ENCODE measurements at regions not wholly inside any gene's neighbourhood (a gene's known extent, or its start where the extent isn't known, plus 50 kb on each side); places are given as distances from the start of the nearest gene placed in this dataset.

DNA sequence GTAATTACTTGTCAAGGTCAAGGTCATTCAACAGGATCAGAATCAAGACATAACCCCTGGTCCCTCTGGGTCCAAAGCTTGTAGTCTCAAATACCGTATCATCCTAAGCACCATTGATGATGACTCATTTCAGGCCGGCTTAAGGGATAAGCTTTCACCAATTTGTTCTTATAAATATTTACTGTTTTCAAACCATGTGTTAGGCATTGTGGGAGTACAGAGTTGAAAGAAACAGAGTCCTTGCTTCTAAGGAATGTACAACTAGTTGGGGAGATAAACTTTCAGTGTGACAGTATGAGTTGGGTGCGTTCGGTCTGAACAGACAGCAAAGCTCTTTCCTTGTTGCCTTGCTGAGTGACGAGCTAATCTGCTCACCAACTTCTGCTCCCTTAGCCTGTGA, 183.5 kb upstream of the MAF start:
- Histone ChIP-seq H2AK5ac (ENCODE audit: low read depth, low read length) (no peak overlapping the region), H3K18ac (ENCODE audit: low read length) (no peak overlapping the region), H3K27me3 (ENCODE audit: control insufficient read depth in 3 of 3, insufficient read depth in 3 of 3, low read depth in 1 of 3, low read length in 3 of 3) (no peaks in the 10 kb centered on the region), H3K4me1 (ENCODE audit: control insufficient read depth in 2 of 2, insufficient read depth in 1 of 2, low read depth in 1 of 2, low read length in 2 of 2) (no peaks in the 10 kb centered on the region), H3K23ac (ENCODE audit: low read depth, low read length, poor library complexity) (no peak overlapping the region), H3K27ac (replicated peaks; ENCODE audit: low read length) (no peak overlapping the region), H3K36me3 (replicated peaks in 1 of 2; ENCODE audit: control insufficient read depth in 2 of 2, insufficient read depth in 2 of 2, low read length in 2 of 2) (no peaks in the 10 kb centered on the region), H2BK5ac (ENCODE audit: low read length) (no peak overlapping the region), H3K79me1 (ENCODE audit: low read depth, low read length) (no peaks in the 10 kb centered on the region), H2AFZ (ENCODE audit: low read length) (no peak overlapping the region), H2BK120ac (ENCODE audit: low read depth, low read length) (no peak overlapping the region), H3K4me3 (ENCODE audit: low read length in 2 of 2) (no peak overlapping the region), H3K9ac (ENCODE audit: low read depth, low read length, poor library complexity) (no peak overlapping the region), H2BK15ac (ENCODE audit: low read length) (no peak overlapping the region), H3K4me2 (ENCODE audit: insufficient read depth, low read length, poor library complexity, severe bottlenecking) (no peak overlapping the region), H3K4ac (ENCODE audit: low read length) (no peak overlapping the region), H4K8ac (ENCODE audit: low read depth, low read length) (no peak overlapping the region), H4K91ac (ENCODE audit: low read depth, low read length, poor library complexity) (no peak overlapping the region), H2BK12ac (ENCODE audit: low read length) (no peak overlapping the region), H3K9me3 (replicated peaks in 1 of 2; ENCODE audit: control insufficient read depth in 2 of 2, insufficient read depth in 1 of 2, low read depth in 1 of 2, low read length in 2 of 2) (no peaks in the 10 kb centered on the region), H3K14ac (ENCODE audit: low read length) (no peak overlapping the region)
- DNase-seq (ENCODE audit: low spot score) = no peak
- no CpG with 5 or more reads among the region's 5 CpGs for WGBS, 2 donors (ENCODE audit: extremely low coverage in 2 of 2, insufficient read length in 2 of 2, insufficient replicate concordance in 1 of 2)

DNA sequence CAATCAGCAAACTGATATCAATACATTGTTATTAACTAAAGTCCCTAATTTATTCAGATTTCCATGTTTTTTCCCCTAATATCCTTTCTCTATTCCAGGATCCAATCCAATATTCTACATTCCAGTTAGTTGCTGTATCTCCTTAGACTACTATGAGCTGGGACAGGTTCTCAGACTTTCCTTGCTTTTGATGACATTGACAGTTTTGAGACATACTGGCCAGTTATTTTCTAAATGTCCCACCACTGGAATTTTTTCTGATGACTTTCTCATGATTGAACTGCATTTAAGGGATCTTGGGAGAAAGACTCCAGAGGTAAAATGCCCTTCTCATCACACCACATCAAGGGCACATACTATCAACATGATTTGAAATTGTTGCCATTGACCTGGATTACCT, 177.1 kb upstream of the MAF start:
- Histone ChIP-seq H4K8ac (ENCODE audit: low read depth, low read length) (no peak overlapping the region), H4K91ac (ENCODE audit: low read depth, low read length, poor library complexity) (no peak overlapping the region), H3K4ac (ENCODE audit: low read length) (no peak overlapping the region), H3K27ac (replicated peaks; ENCODE audit: low read length) (no peak overlapping the region), H3K4me2 (ENCODE audit: insufficient read depth, low read length, poor library complexity, severe bottlenecking) (no peak overlapping the region), H3K4me1 (ENCODE audit: control insufficient read depth in 2 of 2, insufficient read depth in 1 of 2, low read depth in 1 of 2, low read length in 2 of 2) (peaks cover 0 to 2% of the 10 kb centered on the region in 2 donors), H2AK5ac (ENCODE audit: low read depth, low read length) (no peak overlapping the region), H3K36me3 (replicated peaks in 1 of 2; ENCODE audit: control insufficient read depth in 2 of 2, insufficient read depth in 2 of 2, low read length in 2 of 2) (no peaks in the 10 kb centered on the region), H3K79me1 (ENCODE audit: low read depth, low read length) (no peaks in the 10 kb centered on the region), H2BK12ac (ENCODE audit: low read length) (no peak overlapping the region), H3K9me3 (replicated peaks in 1 of 2; ENCODE audit: control insufficient read depth in 2 of 2, insufficient read depth in 1 of 2, low read depth in 1 of 2, low read length in 2 of 2) (no peaks in the 10 kb centered on the region), H2BK5ac (ENCODE audit: low read length) (no peak overlapping the region), H3K4me3 (ENCODE audit: low read length in 2 of 2) (no peak overlapping the region), H2BK120ac (ENCODE audit: low read depth, low read length) (no peak overlapping the region), H3K27me3 (ENCODE audit: control insufficient read depth in 3 of 3, insufficient read depth in 3 of 3, low read depth in 1 of 3, low read length in 3 of 3) (peaks cover 0 to under 1% (median 0%) of the 10 kb centered on the region in 3 experiments), H2AFZ (ENCODE audit: low read length) (no peak overlapping the region), H3K14ac (ENCODE audit: low read length) (no peak overlapping the region), H3K9ac (ENCODE audit: low read depth, low read length, poor library complexity) (no peak overlapping the region), H3K18ac (ENCODE audit: low read length) (no peak overlapping the region), H3K23ac (ENCODE audit: low read depth, low read length, poor library complexity) (no peak overlapping the region), H2BK15ac (ENCODE audit: low read length) (no peak overlapping the region)
- DNase-seq (ENCODE audit: low spot score) = no peak

DNA sequence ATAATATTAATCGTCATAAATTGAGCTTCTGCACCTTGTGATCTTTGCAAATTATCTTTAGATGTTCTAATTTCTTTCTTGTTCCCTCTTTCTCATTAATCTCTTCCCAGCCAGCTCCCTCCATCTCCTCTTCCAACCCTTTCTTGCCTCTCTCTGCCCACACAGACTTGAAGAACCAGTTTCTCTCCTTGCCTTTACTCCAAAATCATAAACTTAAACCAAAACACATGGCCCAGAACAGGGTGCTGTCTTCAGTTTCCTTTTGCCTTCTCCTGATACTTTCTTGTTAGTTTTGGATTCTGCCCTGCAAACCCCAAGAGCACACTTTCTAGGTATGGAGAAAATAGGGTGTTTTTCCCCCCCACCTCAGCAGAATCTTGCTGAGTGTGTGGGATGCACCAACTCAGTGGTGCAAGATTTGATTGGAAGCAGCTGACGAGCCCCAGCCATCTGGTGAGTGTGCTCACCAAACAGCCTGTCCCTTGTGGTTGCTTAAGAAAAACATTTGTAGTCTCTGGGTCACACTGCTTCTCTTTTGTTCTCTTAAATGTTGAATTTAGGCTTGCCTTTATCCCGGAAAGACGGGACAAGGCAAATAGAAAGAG, 175.8 kb upstream of the MAF start:
- H3K27ac ChIP-seq (replicated peaks; ENCODE audit: low read length) = no peak overlapping the region
- no peak overlapping the region for H4K8ac ChIP-seq (ENCODE audit: low read depth, low read length)
- H2AK5ac ChIP-seq (ENCODE audit: low read depth, low read length) = no peak overlapping the region
- no peak overlapping the region for H3K4me3 ChIP-seq (ENCODE audit: low read length in 2 of 2)
- no peaks in the 10 kb centered on the region for H3K79me1 ChIP-seq (ENCODE audit: low read depth, low read length)
- H3K36me3 ChIP-seq (replicated peaks in 1 of 2; ENCODE audit: control insufficient read depth in 2 of 2, insufficient read depth in 2 of 2, low read length in 2 of 2) = no peaks in the 10 kb centered on the region
- DNase-seq (ENCODE audit: low spot score) = no peak
- WGBS, 2 donors (ENCODE audit: extremely low coverage in 2 of 2, insufficient read length in 2 of 2, insufficient replicate concordance in 1 of 2) = no CpG with 5 or more reads among the region's 4 CpGs
- H4K91ac ChIP-seq (ENCODE audit: low read depth, low read length, poor library complexity) = no peak overlapping the region
- H3K4me2 ChIP-seq (ENCODE audit: insufficient read depth, low read length, poor library complexity, severe bottlenecking) = no peak overlapping the region
- H2BK12ac ChIP-seq (ENCODE audit: low read length) = no peak overlapping the region
- H3K9ac ChIP-seq (ENCODE audit: low read depth, low read length, poor library complexity) = no peak overlapping the region
- H3K23ac ChIP-seq (ENCODE audit: low read depth, low read length, poor library complexity) = no peak overlapping the region
- H3K4me1 ChIP-seq (ENCODE audit: control insufficient read depth in 2 of 2, insufficient read depth in 1 of 2, low read depth in 1 of 2, low read length in 2 of 2) = peaks cover 0 to 2% of the 10 kb centered on the region in 2 donors
- no peak overlapping the region for H2BK15ac ChIP-seq (ENCODE audit: low read length)
- peak overlapping the region; percentile 12 for H2AFZ ChIP-seq (ENCODE audit: low read length)
- no peak overlapping the region for H3K18ac ChIP-seq (ENCODE audit: low read length)
- H3K4ac ChIP-seq (ENCODE audit: low read length) = no peak overlapping the region
- no peak overlapping the region for H2BK5ac ChIP-seq (ENCODE audit: low read length)
- no peak overlapping the region for H2BK120ac ChIP-seq (ENCODE audit: low read depth, low read length)
- H3K14ac ChIP-seq (ENCODE audit: low read length) = no peak overlapping the region
- no peaks in the 10 kb centered on the region for H3K9me3 ChIP-seq (replicated peaks in 1 of 2; ENCODE audit: control insufficient read depth in 2 of 2, insufficient read depth in 1 of 2, low read depth in 1 of 2, low read length in 2 of 2)
- peaks cover 0 to 8% (median 0%) of the 10 kb centered on the region in 3 experiments for H3K27me3 ChIP-seq (ENCODE audit: control insufficient read depth in 3 of 3, insufficient read depth in 3 of 3, low read depth in 1 of 3, low read length in 3 of 3)

DNA sequence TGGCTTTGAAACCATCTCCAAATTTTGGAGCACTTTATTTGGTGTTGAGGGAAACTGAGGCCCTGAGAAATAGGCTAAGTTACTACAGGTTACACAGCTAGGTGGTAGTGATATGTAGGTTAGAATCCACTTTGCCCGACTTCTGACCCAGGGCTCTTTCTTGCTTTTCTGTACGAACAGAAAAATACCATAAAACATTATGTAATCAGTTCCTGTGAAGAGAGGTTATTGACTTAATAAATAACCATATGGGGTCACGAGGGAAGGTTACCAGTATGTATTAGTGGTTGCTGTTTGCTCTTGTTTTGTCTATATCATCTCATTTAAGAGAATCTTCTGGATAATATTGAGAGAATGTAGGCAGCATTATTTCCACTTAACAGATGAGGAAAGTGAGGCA, 172.2 kb upstream of the MAF start:
- no peak for DNase-seq (ENCODE audit: low spot score)
- H4K91ac ChIP-seq (ENCODE audit: low read depth, low read length, poor library complexity) = no peak overlapping the region
- no peak overlapping the region for H2BK5ac ChIP-seq (ENCODE audit: low read length)
- H3K14ac ChIP-seq (ENCODE audit: low read length) = no peak overlapping the region
- H3K9ac ChIP-seq (ENCODE audit: low read depth, low read length, poor library complexity) = no peak overlapping the region
- no peak overlapping the region for H2BK15ac ChIP-seq (ENCODE audit: low read length)
- H3K36me3 ChIP-seq (replicated peaks in 1 of 2; ENCODE audit: control insufficient read depth in 2 of 2, insufficient read depth in 2 of 2, low read length in 2 of 2) = no peaks in the 10 kb centered on the region
- H3K27ac ChIP-seq (replicated peaks; ENCODE audit: low read length) = no peak overlapping the region
- H3K4ac ChIP-seq (ENCODE audit: low read length) = no peak overlapping the region
- H2AK5ac ChIP-seq (ENCODE audit: low read depth, low read length) = no peak overlapping the region
- H2AFZ ChIP-seq (ENCODE audit: low read length) = no peak overlapping the region
- no peak overlapping the region for H3K23ac ChIP-seq (ENCODE audit: low read depth, low read length, poor library complexity)
- H3K18ac ChIP-seq (ENCODE audit: low read length) = no peak overlapping the region
- no peak overlapping the region for H4K8ac ChIP-seq (ENCODE audit: low read depth, low read length)
- WGBS, 2 donors (ENCODE audit: extremely low coverage in 2 of 2, insufficient read length in 2 of 2, insufficient replicate concordance in 1 of 2) = no CpG with 5 or more reads among the region's 3 CpGs
- peaks cover 7 to 14% of the 10 kb centered on the region in 2 donors for H3K4me1 ChIP-seq (ENCODE audit: control insufficient read depth in 2 of 2, insufficient read depth in 1 of 2, low read depth in 1 of 2, low read length in 2 of 2)
- H3K27me3 ChIP-seq (ENCODE audit: control insufficient read depth in 3 of 3, insufficient read depth in 3 of 3, low read depth in 1 of 3, low read length in 3 of 3) = peaks cover 0 to 8% (median 0%) of the 10 kb centered on the region in 3 experiments
- H3K9me3 ChIP-seq (replicated peaks in 1 of 2; ENCODE audit: control insufficient read depth in 2 of 2, insufficient read depth in 1 of 2, low read depth in 1 of 2, low read length in 2 of 2) = no peaks in the 10 kb centered on the region
- no peak overlapping the region for H3K4me3 ChIP-seq (ENCODE audit: low read length in 2 of 2)
- H2BK120ac ChIP-seq (ENCODE audit: low read depth, low read length) = no peak overlapping the region
- H3K79me1 ChIP-seq (ENCODE audit: low read depth, low read length) = no peaks in the 10 kb centered on the region
- no peak overlapping the region for H3K4me2 ChIP-seq (ENCODE audit: insufficient read depth, low read length, poor library complexity, severe bottlenecking)
- no peak overlapping the region for H2BK12ac ChIP-seq (ENCODE audit: low read length)

Data from neuronal stem cell (in vitro differentiated cells).